Prostate gland (tissue), 2 donors: ENCODE measurements at regions not wholly inside any gene's neighbourhood (a gene's known extent, or its start where the extent isn't known, plus 50 kb on each side); places are given as distances from the start of the nearest gene placed in this dataset.

Experiments
- DNase-seq: peaks from one replicate; pipeline ENCODE4 v3.0.0-alpha.2; 2019; ENCODE audit warnings: low spot score
- H3K27ac ChIP-seq, 2 donors: fragments of 200-600 bp; sonication (generic); 2 replicates each; pipeline ENCODE4 v1.5.1; 2017 to 2019
- H3K27me3 ChIP-seq: fragments of 200-600 bp; sonication (generic); replicated peaks from 2 replicates; pipeline ENCODE4 v1.5.1; 2019; ENCODE audit not compliant: insufficient read depth
- H3K36me3 ChIP-seq, 2 donors: fragments of 200-600 bp; sonication (generic); 1 replicate in 1 of 2; 2 replicates in 1 of 2; pipeline versions ENCODE4 v1.5.1 to v1.8.1; 2017 to 2019
- H3K4me1 ChIP-seq: fragments of 200-600 bp; sonication (generic); replicated peaks from 2 replicates; pipeline ENCODE4 v1.5.1; 2019
- H3K4me3 ChIP-seq, 2 donors: fragments of 200-600 bp; sonication (generic); 2 replicates each; pipeline ENCODE4 v1.5.1; 2017 to 2019
- H3K9me3 ChIP-seq: fragments of 200-600 bp; sonication (generic); 2 replicates; pipeline ENCODE4 v1.5.1; 2017
- POLR2A ChIP-seq: fragments of 450-650 bp; IDR thresholded peaks from one replicate; pipeline ENCODE4 v1.6.1; 2016; ENCODE audit warnings: antibody characterized with exemption, mild to moderate bottlenecking
- POLR2AphosphoS5 ChIP-seq: sonication (generic); formaldehyde crosslinking; IDR thresholded peaks from one replicate; pipeline ENCODE4 v1.6.1; 2017; ENCODE audit warnings: antibody characterized with exemption
- WGBS: methylation state at CpG from one replicate; pipeline ENCODE4 v1.1.5; 2018; 5-methylcytosine and 5-hydroxymethylcytosine counted together
- intact Hi-C: fragments of 100-400 bp; cut with DNase I; formaldehyde crosslinking; loops from one replicate; pipeline ENCODE4 v1.14.2; 2022
- TF ChIP-seq, protein P1 (sequence below), 4 experiments: fragments of 200-600 bp in 2 of 4; fragments of 450-650 bp in 2 of 4; sonication (generic) in 2 of 4; IDR thresholded peaks; 1 replicate in 3 of 4; 2 replicates in 1 of 4; pipeline ENCODE4 v1.5.1; 2016 to 2019; ENCODE audit warnings: antibody characterized with exemption in 4 of 4, mild to moderate bottlenecking in 2 of 4, moderate library complexity in 2 of 4

DNA sequence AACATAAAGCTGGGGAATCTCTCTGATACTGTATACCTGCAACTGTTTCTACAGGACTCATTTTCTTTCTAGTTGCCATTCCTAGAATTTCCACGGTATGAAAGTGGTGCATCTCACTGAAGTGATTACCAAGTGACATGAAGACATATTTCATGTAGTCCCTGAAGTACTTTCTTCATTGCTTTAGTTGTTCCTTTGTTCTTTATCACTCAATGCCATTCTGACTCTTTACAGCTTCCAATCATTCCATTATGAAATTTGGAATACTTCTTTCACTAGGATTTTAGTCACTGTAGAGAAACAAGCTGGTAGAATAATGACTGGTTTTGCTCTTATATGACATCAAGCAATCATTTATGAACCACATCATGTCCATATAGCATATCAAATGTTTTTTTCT is 645.1 kb downstream of the CDH18 start:
- Histone ChIP-seq H3K4me3 (no peak overlapping the region), H3K4me1 (no peaks in the 10 kb centered on the region), H3K36me3 (no peaks in the 10 kb centered on the region), H3K27ac (no peak overlapping the region), H3K27me3 (no peaks in the 10 kb centered on the region), H3K9me3 (no peaks in the 10 kb centered on the region)
- 78% methylated on average over 1 of the region's 1 CpG for WGBS
- TF ChIP-seq POLR2A (no peak), POLR2AphosphoS5 (no peak)
- TF ChIP-seq, protein P1, sequence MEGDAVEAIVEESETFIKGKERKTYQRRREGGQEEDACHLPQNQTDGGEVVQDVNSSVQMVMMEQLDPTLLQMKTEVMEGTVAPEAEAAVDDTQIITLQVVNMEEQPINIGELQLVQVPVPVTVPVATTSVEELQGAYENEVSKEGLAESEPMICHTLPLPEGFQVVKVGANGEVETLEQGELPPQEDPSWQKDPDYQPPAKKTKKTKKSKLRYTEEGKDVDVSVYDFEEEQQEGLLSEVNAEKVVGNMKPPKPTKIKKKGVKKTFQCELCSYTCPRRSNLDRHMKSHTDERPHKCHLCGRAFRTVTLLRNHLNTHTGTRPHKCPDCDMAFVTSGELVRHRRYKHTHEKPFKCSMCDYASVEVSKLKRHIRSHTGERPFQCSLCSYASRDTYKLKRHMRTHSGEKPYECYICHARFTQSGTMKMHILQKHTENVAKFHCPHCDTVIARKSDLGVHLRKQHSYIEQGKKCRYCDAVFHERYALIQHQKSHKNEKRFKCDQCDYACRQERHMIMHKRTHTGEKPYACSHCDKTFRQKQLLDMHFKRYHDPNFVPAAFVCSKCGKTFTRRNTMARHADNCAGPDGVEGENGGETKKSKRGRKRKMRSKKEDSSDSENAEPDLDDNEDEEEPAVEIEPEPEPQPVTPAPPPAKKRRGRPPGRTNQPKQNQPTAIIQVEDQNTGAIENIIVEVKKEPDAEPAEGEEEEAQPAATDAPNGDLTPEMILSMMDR (IDR thresholded peaks at IDR 0.05) = no peak
- intact Hi-C loops = no loop called here
- no peak for DNase-seq

DNA sequence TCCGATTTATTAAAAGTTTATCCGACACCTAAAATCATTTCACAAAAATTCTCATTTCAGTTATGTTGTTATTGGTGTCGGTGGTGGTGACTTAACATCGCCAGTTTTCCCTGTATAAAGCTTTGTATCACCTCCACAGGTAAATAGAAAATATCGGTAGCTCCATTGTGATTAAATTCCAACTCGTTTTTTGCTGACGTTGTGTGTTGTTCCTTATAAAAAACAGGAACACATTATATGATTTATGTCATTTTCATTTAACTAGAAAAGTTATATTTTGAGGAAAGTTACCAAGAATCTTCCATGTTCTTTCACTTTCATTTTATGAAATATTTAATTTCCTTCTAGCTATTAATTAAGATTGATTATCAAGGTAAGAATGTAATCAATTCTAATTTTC is 635.9 kb downstream of the CDH18 start:
- H3K27ac ChIP-seq = no peak overlapping the region
- H3K4me3 ChIP-seq = no peak overlapping the region
- intact Hi-C loops = no loop called here
- no peak for DNase-seq
- no peaks in the 10 kb centered on the region for H3K27me3 ChIP-seq
- 90% methylated on average over 7 of the region's 7 CpGs for WGBS
- H3K9me3 ChIP-seq = no peaks in the 10 kb centered on the region
- H3K4me1 ChIP-seq = no peaks in the 10 kb centered on the region
- TF ChIP-seq, protein P1 (IDR thresholded peaks at IDR 0.05) = no peak
- TF ChIP-seq POLR2A = no peak
- TF ChIP-seq POLR2AphosphoS5 = no peak
- no peaks in the 10 kb centered on the region for H3K36me3 ChIP-seq

GRCh38 chr5:19369048-19369447 is 619.0 kb downstream of the CDH18 start:
- intact Hi-C loops = no loop called here
- H3K4me3 ChIP-seq = no peak overlapping the region
- no peaks in the 10 kb centered on the region for H3K27me3 ChIP-seq
- 69% methylated on average over 3 of the region's 3 CpGs for WGBS
- DNase-seq = no peak
- TF ChIP-seq, protein P1 (IDR thresholded peaks at IDR 0.05) = no peak
- no peak for TF ChIP-seq POLR2AphosphoS5
- TF ChIP-seq POLR2A = no peak
- no peak overlapping the region for H3K27ac ChIP-seq
- H3K4me1 ChIP-seq = no peaks in the 10 kb centered on the region
- H3K9me3 ChIP-seq = no peaks in the 10 kb centered on the region
- no peaks in the 10 kb centered on the region for H3K36me3 ChIP-seq

GRCh38 chr5:19369561-19369960 is 618.4 kb downstream of the CDH18 start:
- Histone ChIP-seq H3K36me3 (no peaks in the 10 kb centered on the region), H3K9me3 (no peaks in the 10 kb centered on the region), H3K4me3 (no peak overlapping the region), H3K27me3 (no peaks in the 10 kb centered on the region), H3K4me1 (no peaks in the 10 kb centered on the region), H3K27ac (no peak overlapping the region)
- WGBS = 88% methylated on average over 4 of the region's 4 CpGs
- TF ChIP-seq POLR2A (no peak), POLR2AphosphoS5 (no peak)
- TF ChIP-seq, protein P1 (IDR thresholded peaks at IDR 0.05) = no peak
- intact Hi-C loops = no loop called here
- DNase-seq = no peak

- Histone ChIP-seq H3K27me3 (no peaks in the 10 kb centered on the region), H3K36me3 (no peaks in the 10 kb centered on the region), H3K4me1 (no peaks in the 10 kb centered on the region), H3K9me3 (no peaks in the 10 kb centered on the region), H3K27ac (no peak overlapping the region), H3K4me3 (no peak overlapping the region)
- TF ChIP-seq, protein P1 (IDR thresholded peaks at IDR 0.05) = no peak
- TF ChIP-seq POLR2A (no peak), POLR2AphosphoS5 (no peak)
- no peak for DNase-seq
- WGBS = 29% methylated on average over 2 of the region's 2 CpGs
- intact Hi-C loops = no loop called here
Measured at GRCh38 chr5:19370655-19371386, 617.2 kb downstream of the CDH18 start.
